Activated CD4-positive, alpha-beta T cell treated with anti-CD3 and anti-CD28 coated beads, Interleukin-2, amount 10 ng/mL, durations not matched to agents 7 days and 5 days (primary cell): ENCODE measurements at regions not wholly inside any gene's neighbourhood (a gene's known extent, or its start where the extent isn't known, plus 50 kb on each side); places are given as distances from the start of the nearest gene placed in this dataset.
"Not testable (repeated sequence)": the region's sequence is repeated elsewhere in the genome, so short reads cannot be mapped to it uniquely, and the experiment has no call there.

Source experiments
- CTCF ChIA-PET: fragments of 350-600 bp; sonication (Branson Sonifier 250); formaldehyde crosslinking; loops from one replicate; lab custom pipeline; 2021; ENCODE audit warnings: antibody characterized with exemption; lab: Charles Lee
- POLR2A ChIA-PET: fragments of 350-600 bp; sonication (Branson Sonifier 250); formaldehyde crosslinking; loops from one replicate; lab custom pipeline; 2021; ENCODE audit warnings: antibody characterized with exemption; lab: Charles Lee
- DNase-seq: peaks from one replicate; pipeline ENCODE4 v3.0.0-alpha.2; 2020
- H3K27ac Mint-ChIP-seq: one replicate; pipeline ENCODE4 v1.8.0; 2021; ENCODE audit warnings: mild to moderate bottlenecking, moderate library complexity, mixed read lengths
- H3K27me3 Mint-ChIP-seq: one replicate; pipeline ENCODE4 v1.8.0; 2021; ENCODE audit warnings: mixed read lengths
- H3K36me3 Mint-ChIP-seq: one replicate; pipeline ENCODE4 v1.8.0; 2021; ENCODE audit warnings: low read depth, mixed read lengths
- H3K4me1 Mint-ChIP-seq: one replicate; pipeline ENCODE4 v1.8.0; 2021; ENCODE audit warnings: mixed read lengths
- H3K4me3 Mint-ChIP-seq: one replicate; pipeline ENCODE4 v1.8.0; 2021; ENCODE audit warnings: mild to moderate bottlenecking, moderate library complexity, mixed read lengths
- H3K9me3 Mint-ChIP-seq: one replicate; pipeline ENCODE4 v1.8.0; 2021; ENCODE audit warnings: mixed read lengths

DNA sequence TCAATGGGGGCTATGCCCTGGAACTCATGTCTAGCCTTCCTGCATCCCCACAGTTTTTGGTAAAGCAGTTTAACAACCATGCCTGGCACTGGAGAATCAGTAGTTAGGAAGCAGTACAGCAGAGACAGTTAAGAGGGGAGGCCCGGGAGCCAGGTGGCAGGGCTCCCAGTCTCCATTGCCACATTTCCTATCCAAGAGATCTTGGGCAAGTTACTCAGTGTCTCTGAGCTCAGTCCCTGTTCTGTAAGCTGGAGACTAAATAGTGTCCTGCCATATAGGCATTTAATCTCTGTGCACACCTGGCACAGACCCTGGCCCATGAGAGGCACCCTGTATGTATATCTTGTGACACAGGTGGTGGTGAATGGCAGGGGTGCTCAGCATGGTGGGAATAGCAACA lies 156.1 kb upstream of the EOLA2 start:
- ChIA-PET POLR2A (no interaction called here), CTCF (interaction anchor here (1.0 kb wide), 1 partner anchor 9 kb away, joined by 3 read pairs; no protein-coding TSS in a partner anchor)
- no peaks in the 10 kb centered on the region for H3K36me3 Mint-ChIP-seq
- H3K4me3 Mint-ChIP-seq, result no peak overlapping the region
- H3K27ac Mint-ChIP-seq, result no peak overlapping the region
- no peaks in the 10 kb centered on the region for H3K9me3 Mint-ChIP-seq
- DNase-seq, result no peak
- H3K27me3 Mint-ChIP-seq, result no peaks in the 10 kb centered on the region
- H3K4me1 Mint-ChIP-seq, result no peaks in the 10 kb centered on the region

DNA sequence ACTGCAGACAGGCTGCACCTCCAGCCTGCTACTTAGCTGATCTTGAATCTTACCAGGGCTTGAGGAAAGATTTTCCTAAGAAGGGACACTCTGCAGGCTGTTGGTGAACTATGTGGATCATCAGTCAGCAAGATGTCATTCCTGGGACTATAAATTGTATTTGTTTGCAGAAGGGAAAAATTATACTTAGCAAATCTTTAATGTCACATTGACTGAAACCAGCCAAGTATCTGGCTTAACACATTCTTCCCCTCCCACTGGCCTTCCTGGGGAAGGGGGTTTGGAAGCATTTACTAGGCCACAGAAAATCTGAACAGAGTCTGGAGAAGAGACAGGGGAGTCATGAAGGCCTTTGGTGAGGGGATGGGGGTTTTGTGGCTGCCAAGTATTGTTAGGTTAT lies 156.7 kb upstream of the EOLA2 start:
- Mint-ChIP-seq H3K36me3 (no peaks in the 10 kb centered on the region), H3K27ac (no peak overlapping the region), H3K9me3 (no peaks in the 10 kb centered on the region), H3K4me1 (no peaks in the 10 kb centered on the region), H3K27me3 (no peaks in the 10 kb centered on the region), H3K4me3 (no peak overlapping the region)
- CTCF ChIA-PET, result no interaction called here
- DNase-seq, result no peak
- POLR2A ChIA-PET, result no interaction called here

DNA sequence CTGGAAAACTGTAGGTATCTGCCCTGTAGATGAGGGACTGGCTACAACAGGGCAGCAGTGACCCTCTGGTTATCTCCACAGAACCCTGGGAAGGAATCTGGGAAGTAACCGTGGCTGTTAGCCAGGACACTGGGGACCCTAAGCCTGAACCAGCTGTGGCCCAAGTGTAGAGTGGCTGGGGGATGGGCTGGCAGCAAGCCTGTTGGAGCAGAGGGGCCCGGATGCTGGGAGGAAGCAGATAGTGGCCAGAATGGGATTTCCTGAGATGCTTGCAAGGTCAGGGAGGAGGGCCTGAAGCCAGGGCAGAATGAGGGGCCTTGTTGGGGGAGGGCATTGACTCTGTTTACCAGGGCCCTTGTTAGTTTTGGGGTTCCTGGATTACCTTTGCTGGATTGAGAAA lies 161.0 kb upstream of the EOLA2 start:
- Mint-ChIP-seq H3K4me1 (no peaks in the 10 kb centered on the region), H3K9me3 (no peaks in the 10 kb centered on the region), H3K27me3 (no peaks in the 10 kb centered on the region), H3K27ac (no peak overlapping the region), H3K4me3 (no peak overlapping the region), H3K36me3 (no peaks in the 10 kb centered on the region)
- ChIA-PET CTCF (no interaction called here), POLR2A (no interaction called here)
- DNase-seq, result no peak

DNA sequence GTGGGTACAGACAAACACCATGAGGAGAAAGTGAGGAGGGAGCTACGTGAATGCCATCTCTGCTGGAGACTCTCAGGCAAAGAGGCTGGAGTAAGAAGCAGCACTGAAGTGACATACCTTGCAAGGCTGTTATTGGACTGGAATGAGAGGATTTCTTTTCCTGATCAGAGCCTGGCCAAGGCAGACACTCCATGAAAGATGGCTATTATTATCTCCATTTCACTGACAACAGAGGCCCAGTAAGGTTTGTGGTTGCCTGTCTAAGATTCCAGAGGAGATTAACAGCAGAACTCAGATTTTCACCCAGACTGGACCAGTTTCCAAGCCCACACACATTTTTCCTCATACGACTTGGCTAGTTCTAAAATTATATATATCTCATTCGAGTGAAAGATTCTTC lies 162.0 kb upstream of the EOLA2 start:
- Mint-ChIP-seq H3K4me1 (no peaks in the 10 kb centered on the region), H3K4me3 (no peak overlapping the region), H3K36me3 (no peaks in the 10 kb centered on the region), H3K27me3 (no peaks in the 10 kb centered on the region), H3K9me3 (no peaks in the 10 kb centered on the region), H3K27ac (no peak overlapping the region)
- CTCF ChIA-PET, result no interaction called here
- DNase-seq, result no peak
- POLR2A ChIA-PET, result no interaction called here

DNA sequence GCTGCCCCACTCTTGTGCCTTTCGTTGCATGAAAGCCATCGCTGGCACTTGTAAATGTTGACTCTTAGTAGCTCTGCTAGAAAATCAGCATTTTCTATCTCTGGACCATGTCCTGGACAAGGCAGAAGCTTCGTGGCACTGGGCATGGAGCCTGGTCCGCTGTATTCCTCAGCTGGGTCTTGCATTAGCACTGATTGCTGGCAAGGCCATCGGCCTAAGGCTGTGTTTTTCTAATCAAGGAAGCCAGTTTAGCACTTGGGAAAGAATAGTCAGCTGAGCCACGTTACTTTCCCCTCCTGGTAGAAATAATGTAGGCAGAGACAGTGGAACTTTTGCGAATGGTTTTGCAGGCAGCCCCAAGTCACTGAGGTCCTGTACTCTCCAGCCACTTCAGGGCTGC lies 180.2 kb upstream of the EOLA2 start:
- Mint-ChIP-seq H3K4me1 (peaks cover under 1% of the 10 kb centered on the region), H3K9me3 (no peaks in the 10 kb centered on the region), H3K27ac (no peak overlapping the region), H3K36me3 (no peaks in the 10 kb centered on the region), H3K27me3 (peaks cover 9% of the 10 kb centered on the region), H3K4me3 (no peak overlapping the region)
- ChIA-PET POLR2A (no interaction called here), CTCF (interaction anchor here (0.6 kb wide), 1 partner anchor 27 kb away, joined by 3 read pairs; no protein-coding TSS in a partner anchor)
- DNase-seq, result no peak

DNA sequence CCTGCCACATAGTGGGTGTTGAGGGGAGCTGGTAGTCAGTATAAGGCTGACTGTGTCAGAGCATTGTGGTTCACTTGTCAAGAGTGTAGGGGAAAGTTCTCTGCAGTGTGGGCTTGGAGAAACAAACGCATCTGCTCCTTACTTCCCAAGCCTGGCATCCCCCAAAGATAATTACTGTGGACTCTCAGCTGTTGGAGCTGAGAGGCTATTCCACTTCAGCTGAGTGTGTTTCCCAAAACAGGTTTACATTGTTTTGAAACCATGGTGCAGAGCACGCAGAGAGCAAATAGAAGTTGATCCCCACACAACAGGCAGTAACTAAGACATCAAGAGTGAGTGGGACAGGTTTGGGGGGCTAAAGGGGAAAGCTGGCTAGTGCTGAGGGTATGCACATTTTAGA lies 181.0 kb upstream of the EOLA2 start:
- POLR2A ChIA-PET, result no interaction called here
- H3K9me3 Mint-ChIP-seq, result no peaks in the 10 kb centered on the region
- peaks cover 3% of the 10 kb centered on the region for H3K4me1 Mint-ChIP-seq
- H3K27ac Mint-ChIP-seq, result no peak overlapping the region
- no peak overlapping the region for H3K4me3 Mint-ChIP-seq
- H3K27me3 Mint-ChIP-seq, result peaks cover 15% of the 10 kb centered on the region
- no peaks in the 10 kb centered on the region for H3K36me3 Mint-ChIP-seq
- no peak for DNase-seq
- CTCF ChIA-PET, result no interaction called here

DNA sequence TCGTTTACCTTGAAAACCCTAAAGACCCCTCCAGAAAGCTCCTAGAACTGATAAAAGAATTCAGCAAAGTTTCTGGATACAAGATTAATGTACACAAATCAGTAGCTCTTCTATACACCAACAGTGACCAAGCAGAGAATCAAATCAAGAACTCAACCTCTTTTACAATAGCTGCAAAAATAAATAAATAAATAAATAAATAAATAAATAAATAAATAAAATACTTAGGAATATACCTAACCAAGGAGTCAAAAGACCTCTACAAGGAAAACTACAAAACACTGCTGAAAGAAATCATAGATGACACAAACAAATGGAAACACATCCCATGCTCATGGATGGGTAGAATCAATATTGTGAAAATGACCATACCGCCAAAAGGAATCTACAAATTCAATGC lies 186.8 kb upstream of the EOLA2 start:
- CTCF ChIA-PET, H3K36me3 Mint-ChIP-seq, POLR2A ChIA-PET, H3K4me3 Mint-ChIP-seq, H3K9me3 Mint-ChIP-seq, H3K4me1 Mint-ChIP-seq, H3K27ac Mint-ChIP-seq, DNase-seq: not testable (repeated sequence)
- peaks cover 15% of the 10 kb centered on the region for H3K27me3 Mint-ChIP-seq

DNA sequence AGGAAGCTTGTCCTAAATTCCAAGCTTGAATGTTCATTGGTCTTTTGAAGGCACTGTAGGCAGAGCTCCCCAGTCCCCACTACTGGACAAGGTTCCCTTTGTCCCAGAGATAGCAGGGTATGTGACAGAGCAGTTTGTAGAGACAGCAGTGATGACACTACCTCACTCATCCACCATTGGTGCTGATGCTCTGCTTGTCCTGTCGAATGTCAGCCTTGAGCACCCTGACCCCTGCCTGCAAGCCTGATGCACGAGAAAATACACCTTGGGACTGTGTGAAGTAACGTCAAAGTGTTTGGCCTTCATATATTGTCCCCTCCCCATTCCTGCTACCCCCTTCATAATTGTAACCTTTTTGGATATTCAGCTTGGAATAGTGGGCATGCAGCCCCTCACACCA lies 188.9 kb upstream of the EOLA2 start:
- Mint-ChIP-seq H3K9me3 (no peaks in the 10 kb centered on the region), H3K4me3 (no peak overlapping the region), H3K36me3 (no peaks in the 10 kb centered on the region), H3K27me3 (peaks cover 12% of the 10 kb centered on the region), H3K4me1 (peaks cover 3% of the 10 kb centered on the region), H3K27ac (no peak overlapping the region)
- no peak for DNase-seq
- ChIA-PET POLR2A (no interaction called here), CTCF (no interaction called here)

DNA sequence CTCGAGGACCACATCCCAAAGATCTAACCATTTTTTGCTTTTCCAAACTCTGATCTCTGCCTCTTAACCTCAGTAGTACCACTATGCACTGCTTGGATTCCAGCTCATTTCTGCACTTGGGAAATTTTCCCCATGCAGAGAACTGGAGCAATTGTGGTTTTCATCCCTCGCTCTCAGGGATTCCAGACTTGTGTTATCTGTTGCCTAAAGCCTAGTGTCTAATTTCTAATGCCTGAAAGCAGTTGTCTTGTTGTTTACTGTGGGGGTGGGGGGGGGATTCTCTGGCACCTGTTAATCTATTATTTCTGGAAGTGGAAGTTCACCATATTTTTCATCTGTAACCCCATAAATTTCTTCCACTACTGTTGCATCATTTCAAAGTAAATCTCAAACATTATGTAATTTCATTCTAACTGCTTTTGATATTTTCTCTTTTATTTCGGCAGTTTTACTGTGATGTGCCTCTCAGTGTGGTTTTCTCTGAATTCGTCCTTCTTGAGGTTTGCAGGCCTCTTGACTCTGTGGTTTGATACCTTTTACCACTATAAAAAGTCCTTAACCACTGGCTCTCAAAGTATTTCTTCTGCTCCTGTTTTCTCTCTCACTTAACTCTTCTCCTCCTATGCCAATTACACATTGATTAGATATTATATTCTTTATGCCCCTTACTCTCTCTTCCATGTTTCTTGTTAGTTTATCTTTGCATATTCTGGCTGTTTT lies 205.6 kb upstream of the EOLA2 start:
- H3K27me3 Mint-ChIP-seq, result peaks cover 11% of the 10 kb centered on the region
- H3K4me3 Mint-ChIP-seq, result no peak overlapping the region
- no peak for DNase-seq
- H3K27ac Mint-ChIP-seq, result no peak overlapping the region
- no peaks in the 10 kb centered on the region for H3K4me1 Mint-ChIP-seq
- no peaks in the 10 kb centered on the region for H3K36me3 Mint-ChIP-seq
- POLR2A ChIA-PET, result no interaction called here
- CTCF ChIA-PET, result no interaction called here
- H3K9me3 Mint-ChIP-seq, result peaks cover 4% of the 10 kb centered on the region

DNA sequence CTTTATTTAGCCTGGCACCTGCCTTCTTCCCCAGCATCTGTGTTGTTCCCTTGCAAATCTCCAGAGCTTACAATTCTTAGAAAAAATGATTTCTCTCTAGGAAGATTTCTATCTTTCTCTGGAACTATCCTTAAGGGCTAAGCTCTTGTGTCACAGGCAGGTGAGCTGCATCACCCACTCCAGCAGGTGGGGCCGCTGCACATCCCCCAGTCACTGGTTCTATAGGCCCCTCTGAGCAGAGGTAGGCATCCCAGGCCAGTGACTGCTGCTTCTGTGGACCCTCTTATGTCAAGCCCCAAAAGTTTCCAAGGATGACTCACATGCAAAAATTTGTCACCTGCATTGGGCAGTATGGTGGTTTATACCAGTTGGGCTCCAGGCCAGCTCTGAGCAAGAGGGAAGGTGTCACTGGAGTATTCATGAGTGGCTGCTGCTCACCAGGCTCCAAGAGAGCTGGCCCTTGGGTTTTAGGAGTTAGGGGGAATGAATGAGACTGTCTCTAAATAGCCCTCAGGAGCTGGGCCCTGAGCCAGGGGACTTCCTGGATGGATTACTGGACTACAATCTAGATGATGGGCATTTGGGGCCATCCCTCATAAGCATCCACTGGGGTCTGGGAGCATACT lies 208.1 kb upstream of the EOLA2 start:
- Mint-ChIP-seq H3K27me3 (peaks cover 5% of the 10 kb centered on the region), H3K9me3 (peaks cover 4% of the 10 kb centered on the region), H3K36me3 (no peaks in the 10 kb centered on the region), H3K4me1 (no peaks in the 10 kb centered on the region), H3K4me3 (no peak overlapping the region), H3K27ac (no peak overlapping the region)
- ChIA-PET POLR2A (no interaction called here), CTCF (interaction anchor here (1.5 kb wide), 1 partner anchor 44 kb away, joined by 3 read pairs; no protein-coding TSS in a partner anchor)
- no peak for DNase-seq

DNA sequence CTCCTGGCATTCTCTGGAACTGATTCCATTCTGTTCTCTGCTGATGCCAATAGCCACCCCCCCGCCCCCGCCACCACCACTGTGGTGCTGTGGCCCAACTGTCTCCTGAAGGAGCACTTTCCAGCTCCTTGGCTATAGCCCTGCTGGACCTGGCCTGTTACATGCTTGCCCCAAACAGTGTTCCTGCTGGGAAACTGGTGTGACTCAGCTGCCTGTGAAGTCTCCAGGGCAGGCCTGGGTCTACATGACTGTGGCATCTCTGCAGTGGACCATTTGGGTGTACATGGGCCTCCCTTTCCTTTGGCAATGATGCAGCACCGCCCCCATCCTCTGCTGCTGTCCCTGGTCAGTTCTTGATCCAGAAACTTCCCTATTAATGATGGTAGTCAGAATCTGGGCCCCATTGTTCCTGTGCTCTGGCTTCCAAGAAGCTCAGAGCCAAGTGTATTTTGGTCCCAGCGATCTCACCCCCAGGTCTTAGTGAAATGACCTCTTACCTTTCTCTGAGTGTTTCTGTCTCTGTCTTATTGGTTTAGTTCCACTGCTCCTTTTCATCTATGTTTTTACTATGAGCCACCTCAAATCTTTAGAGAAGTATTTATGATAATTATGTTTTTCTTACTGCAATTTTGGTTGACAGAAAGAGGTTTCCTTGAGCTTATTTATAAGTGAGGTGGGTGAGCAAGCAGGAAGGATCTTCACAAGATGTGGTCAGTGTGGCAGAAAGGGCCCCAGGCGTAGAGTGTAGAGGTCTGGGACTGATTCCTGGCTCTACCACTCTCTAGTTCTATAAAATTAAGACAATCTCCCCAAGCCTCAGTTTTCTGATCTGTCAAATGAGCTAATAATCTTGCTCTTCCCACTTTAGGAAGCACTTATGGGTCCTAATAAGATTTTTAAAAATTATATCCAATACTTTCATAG lies 210.7 kb upstream of the EOLA2 start:
- H3K9me3 Mint-ChIP-seq, result no peaks in the 10 kb centered on the region
- H3K4me1 Mint-ChIP-seq, result no peaks in the 10 kb centered on the region
- H3K27ac Mint-ChIP-seq, result no peak overlapping the region
- ChIA-PET POLR2A (no interaction called here), CTCF (no interaction called here)
- H3K27me3 Mint-ChIP-seq, result no peaks in the 10 kb centered on the region
- no peaks in the 10 kb centered on the region for H3K36me3 Mint-ChIP-seq
- H3K4me3 Mint-ChIP-seq, result no peak overlapping the region
- no peak for DNase-seq

DNA sequence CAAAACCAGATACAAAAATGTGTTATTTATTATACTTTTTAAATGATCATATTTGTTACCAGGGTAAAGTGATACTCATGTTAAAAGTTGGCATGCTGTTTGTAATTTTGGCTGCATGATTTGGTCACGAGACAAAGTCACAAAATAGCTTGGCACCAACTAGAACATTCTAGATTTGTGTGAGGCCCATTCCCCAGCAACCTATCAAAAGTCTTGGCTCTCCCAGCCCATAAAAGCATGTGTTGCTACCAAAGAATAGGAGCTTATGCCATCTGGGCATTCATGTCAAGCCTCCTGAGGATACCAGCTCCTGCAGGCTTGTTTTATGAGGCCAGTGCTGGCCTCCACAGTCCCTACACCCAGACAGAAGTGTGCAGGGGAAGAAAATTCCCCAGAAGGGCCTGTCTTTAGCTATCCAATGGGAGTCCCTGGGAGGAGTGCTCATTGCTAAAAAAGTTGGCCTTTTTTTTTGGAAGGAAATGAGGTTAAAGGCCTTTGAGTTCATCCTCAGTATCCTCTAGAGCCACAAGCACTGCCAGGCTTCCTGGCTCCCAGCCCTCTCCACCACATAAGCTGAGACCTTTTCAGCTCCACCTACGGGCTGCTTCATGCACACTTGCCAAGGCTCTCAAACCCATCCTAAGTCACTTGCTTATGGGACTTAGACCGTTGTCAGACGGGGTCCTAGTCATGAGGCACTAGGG lies 211.9 kb upstream of the EOLA2 start:
- ChIA-PET POLR2A (no interaction called here), CTCF (interaction anchor here (0.6 kb wide), 1 partner anchor 44 kb away, joined by 3 read pairs; no protein-coding TSS in a partner anchor)
- Mint-ChIP-seq H3K36me3 (no peaks in the 10 kb centered on the region), H3K27ac (no peak overlapping the region), H3K4me3 (no peak overlapping the region), H3K27me3 (no peaks in the 10 kb centered on the region), H3K4me1 (no peaks in the 10 kb centered on the region), H3K9me3 (no peaks in the 10 kb centered on the region)
- DNase-seq, result no peak

DNA sequence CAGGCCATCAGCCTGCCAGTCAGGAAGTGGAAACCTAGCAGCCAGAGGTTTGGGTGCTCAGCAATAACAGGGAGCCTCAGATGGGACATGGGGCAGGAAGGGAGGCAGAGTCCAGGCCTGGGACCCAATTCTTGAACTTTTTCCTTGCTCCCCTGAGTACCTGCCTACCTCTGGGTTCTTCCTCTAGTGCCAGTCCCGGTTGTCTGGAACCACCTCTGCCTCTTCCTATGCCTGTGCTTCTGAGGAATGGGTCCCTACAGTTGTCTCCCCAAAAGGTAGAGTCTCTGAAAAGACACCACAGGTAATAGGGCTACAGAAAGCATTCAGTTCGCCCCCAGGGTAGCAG lies 212.4 kb upstream of the MAMLD1 start:
- ChIA-PET CTCF (no interaction called here), POLR2A (no interaction called here)
- Mint-ChIP-seq H3K36me3 (no peaks in the 10 kb centered on the region), H3K9me3 (no peaks in the 10 kb centered on the region), H3K4me3 (no peak overlapping the region), H3K27me3 (no peaks in the 10 kb centered on the region), H3K27ac (no peak overlapping the region), H3K4me1 (no peaks in the 10 kb centered on the region)
- no peak for DNase-seq
